GM19328 (cell line): ENCODE measurements at regions not wholly inside any gene's neighbourhood (a gene's known extent, or its start where the extent isn't known, plus 50 kb on each side); places are given as distances from the start of the nearest gene placed in this dataset.

ENCODE experiments used
- ATAC-seq: cut with Tn5 transposase; IDR thresholded peaks from one replicate; pipeline ENCODE4 v1.9.1; 2021; ENCODE audit warnings: mild to moderate bottlenecking, moderate library complexity; ENCODE audit not compliant: unreplicated experiment

- no peak for ATAC-seq
Observed at GRCh38 chr6:15852289-15852688, 189.5 kb upstream of the DTNBP1 start.

GRCh38 chr6:15849395-15849794 lies 186.6 kb upstream of the DTNBP1 start:
- ATAC-seq: no peak

GRCh38 chr6:15845492-15845891 lies 182.7 kb upstream of the DTNBP1 start:
- no peak for ATAC-seq

- no peak for ATAC-seq
Observed at GRCh38 chr6:15843764-15844163, 180.9 kb upstream of the DTNBP1 start.

GRCh38 chr6:15843226-15843625 lies 180.4 kb upstream of the DTNBP1 start:
- no peak for ATAC-seq

- ATAC-seq: no peak
Observed at GRCh38 chr6:15842727-15843117, 179.9 kb upstream of the DTNBP1 start.

- no peak for ATAC-seq
Observed at GRCh38 chr6:15841937-15842726, 179.3 kb upstream of the DTNBP1 start.

GRCh38 chr6:15839969-15840541 lies 177.2 kb upstream of the DTNBP1 start:
- ATAC-seq: no peak

GRCh38 chr6:15837205-15837604 lies 174.4 kb upstream of the DTNBP1 start:
- no peak for ATAC-seq

GRCh38 chr6:15832841-15833240 lies 170.0 kb upstream of the DTNBP1 start:
- ATAC-seq: no peak

- no peak for ATAC-seq
Observed at GRCh38 chr6:15829156-15829555, 166.3 kb upstream of the DTNBP1 start.

GRCh38 chr6:15827496-15828255 lies 164.8 kb upstream of the DTNBP1 start:
- no peak for ATAC-seq

GRCh38 chr6:15826814-15827318 lies 164.0 kb upstream of the DTNBP1 start:
- ATAC-seq: no peak

GRCh38 chr6:15825332-15825930 lies 162.6 kb upstream of the DTNBP1 start:
- ATAC-seq: no peak

GRCh38 chr6:15824811-15825210 lies 162.0 kb upstream of the DTNBP1 start:
- ATAC-seq: no peak

GRCh38 chr6:15823838-15824414 lies 161.1 kb upstream of the DTNBP1 start:
- no peak for ATAC-seq

- no peak for ATAC-seq
Observed at GRCh38 chr6:15822835-15823234, 160.0 kb upstream of the DTNBP1 start.

- ATAC-seq: no peak
Observed at GRCh38 chr6:15819841-15820240, 157.0 kb upstream of the DTNBP1 start.

GRCh38 chr6:15819226-15819625 lies 156.4 kb upstream of the DTNBP1 start:
- no peak for ATAC-seq

- ATAC-seq: no peak
Observed at GRCh38 chr6:15818491-15818890, 155.7 kb upstream of the DTNBP1 start.

- no peak for ATAC-seq
Observed at GRCh38 chr6:15818044-15818443, 155.2 kb upstream of the DTNBP1 start.
